ENCODE measurements at regions not wholly inside any gene's neighbourhood (a gene's known extent, or its start where the extent isn't known, plus 50 kb on each side); places are given as distances from the start of the nearest gene placed in this dataset.
"Not testable (repeated sequence)": the region's sequence is repeated elsewhere in the genome, so short reads cannot be mapped to it uniquely, and the experiment has no call there.

GRCh38 chr10:46782001-46782874 lies 129.0 kb upstream of the PTPN20 start:
- H3K79me1 ChIP-seq (ENCODE audit: low read length); H4K5ac ChIP-seq (ENCODE audit: low read length); H4K8ac ChIP-seq (ENCODE audit: low read depth, low read length); H2BK120ac ChIP-seq (ENCODE audit: low read depth, low read length); H3K4me2 ChIP-seq (ENCODE audit: low read length); H3K9ac ChIP-seq (ENCODE audit: low read length); H3K4ac ChIP-seq (ENCODE audit: low read depth, low read length); H2BK5ac ChIP-seq (ENCODE audit: low read length); H3K27me3 ChIP-seq (ENCODE audit: insufficient read depth, low read length, poor library complexity); H2AK5ac ChIP-seq (ENCODE audit: low read length); H3K23ac ChIP-seq (ENCODE audit: low read length); H3K4me3 ChIP-seq (ENCODE audit: low read length); H3K27ac ChIP-seq (ENCODE audit: low read depth, low read length); H3K79me2 ChIP-seq (ENCODE audit: control insufficient read depth, insufficient read depth, low read length); H3K18ac ChIP-seq (ENCODE audit: low read length); H3K4me1 ChIP-seq (ENCODE audit: control insufficient read depth, low read depth, low read length); H3K56ac ChIP-seq (ENCODE audit: low read length); H3K36me3 ChIP-seq (ENCODE audit: control insufficient read depth, insufficient read depth, low read length); DNase-seq; H2BK15ac ChIP-seq (replicated peaks; ENCODE audit: low read depth): not testable (repeated sequence)
- no CpG with 5 or more reads among the region's 4 CpGs for WGBS (ENCODE audit: extremely low coverage, insufficient coverage, low lambda C conversion rate)

- H3K79me1 ChIP-seq (ENCODE audit: low read length), result not testable (repeated sequence)
Measured at GRCh38 chr10:46784665-46785064, 126.6 kb upstream of the PTPN20 start.

GRCh38 chr10:46786125-46786517 lies 125.1 kb upstream of the PTPN20 start:
- WGBS (ENCODE audit: extremely low coverage, insufficient coverage, low lambda C conversion rate), result no CpG with 5 or more reads among the region's 18 CpGs
- H3K4me2 ChIP-seq (ENCODE audit: low read length); H3K79me1 ChIP-seq (ENCODE audit: low read length); H3K18ac ChIP-seq (ENCODE audit: low read length); H2BK120ac ChIP-seq (ENCODE audit: low read depth, low read length); H3K4me1 ChIP-seq (ENCODE audit: control insufficient read depth, low read depth, low read length); H2AK5ac ChIP-seq (ENCODE audit: low read length); H2BK5ac ChIP-seq (ENCODE audit: low read length); H4K5ac ChIP-seq (ENCODE audit: low read length); H3K36me3 ChIP-seq (ENCODE audit: control insufficient read depth, insufficient read depth, low read length); H3K23ac ChIP-seq (ENCODE audit: low read length); H3K27me3 ChIP-seq (ENCODE audit: insufficient read depth, low read length, poor library complexity); H3K4me3 ChIP-seq (ENCODE audit: low read length); H3K79me2 ChIP-seq (ENCODE audit: control insufficient read depth, insufficient read depth, low read length); H2BK15ac ChIP-seq (replicated peaks; ENCODE audit: low read depth); H4K8ac ChIP-seq (ENCODE audit: low read depth, low read length); H3K27ac ChIP-seq (ENCODE audit: low read depth, low read length): not testable (repeated sequence)
- Histone ChIP-seq H3K9ac (ENCODE audit: low read length) (peak overlapping the region; percentile 45), H3K4ac (ENCODE audit: low read depth, low read length) (peak overlapping the region; percentile 16), H3K56ac (ENCODE audit: low read length) (peak overlapping the region; percentile 42)
- DNase-seq, result peak; percentile 1

More at GRCh38 chr10:46784665-46785064, 126.6 kb upstream of the PTPN20 start:
- H3K36me3 ChIP-seq (ENCODE audit: control insufficient read depth, insufficient read depth, low read length); H3K4me1 ChIP-seq (ENCODE audit: control insufficient read depth, low read depth, low read length); H3K9ac ChIP-seq (ENCODE audit: low read length); H3K56ac ChIP-seq (ENCODE audit: low read length); DNase-seq; H3K4ac ChIP-seq (ENCODE audit: low read depth, low read length); H2AK5ac ChIP-seq (ENCODE audit: low read length); H2BK120ac ChIP-seq (ENCODE audit: low read depth, low read length); H3K23ac ChIP-seq (ENCODE audit: low read length); H3K4me2 ChIP-seq (ENCODE audit: low read length); H4K5ac ChIP-seq (ENCODE audit: low read length); H3K27me3 ChIP-seq (ENCODE audit: insufficient read depth, low read length, poor library complexity); H3K18ac ChIP-seq (ENCODE audit: low read length); H3K27ac ChIP-seq (ENCODE audit: low read depth, low read length); H3K4me3 ChIP-seq (ENCODE audit: low read length); H4K8ac ChIP-seq (ENCODE audit: low read depth, low read length); H2BK5ac ChIP-seq (ENCODE audit: low read length); H2BK15ac ChIP-seq (replicated peaks; ENCODE audit: low read depth); H3K79me2 ChIP-seq (ENCODE audit: control insufficient read depth, insufficient read depth, low read length): not testable (repeated sequence)
- WGBS (ENCODE audit: extremely low coverage, insufficient coverage, low lambda C conversion rate), result no CpG with 5 or more reads among the region's 2 CpGs

GRCh38 chr10:46786518-46787320 lies 124.5 kb upstream of the PTPN20 start:
- H3K4me1 ChIP-seq (ENCODE audit: control insufficient read depth, low read depth, low read length); H3K27me3 ChIP-seq (ENCODE audit: insufficient read depth, low read length, poor library complexity); H3K18ac ChIP-seq (ENCODE audit: low read length); H3K79me1 ChIP-seq (ENCODE audit: low read length); H2BK15ac ChIP-seq (replicated peaks; ENCODE audit: low read depth); H3K23ac ChIP-seq (ENCODE audit: low read length); H2BK5ac ChIP-seq (ENCODE audit: low read length); H4K8ac ChIP-seq (ENCODE audit: low read depth, low read length); H4K5ac ChIP-seq (ENCODE audit: low read length); H3K4ac ChIP-seq (ENCODE audit: low read depth, low read length); H2AK5ac ChIP-seq (ENCODE audit: low read length); H3K36me3 ChIP-seq (ENCODE audit: control insufficient read depth, insufficient read depth, low read length); H3K79me2 ChIP-seq (ENCODE audit: control insufficient read depth, insufficient read depth, low read length); H2BK120ac ChIP-seq (ENCODE audit: low read depth, low read length): not testable (repeated sequence)
- H3K27ac ChIP-seq (ENCODE audit: low read depth, low read length), result peak overlapping the region; percentile 29
- H3K9ac ChIP-seq (ENCODE audit: low read length), result peak overlapping the region; percentile 85
- peak overlapping the region; percentile 85 for H3K56ac ChIP-seq (ENCODE audit: low read length)
- peak; percentile 94 for DNase-seq
- peak overlapping the region; percentile 59 for H3K4me3 ChIP-seq (ENCODE audit: low read length)
- H3K4me2 ChIP-seq (ENCODE audit: low read length), result peak overlapping the region; percentile 92
- no CpG with 5 or more reads among the region's 62 CpGs for WGBS (ENCODE audit: extremely low coverage, insufficient coverage, low lambda C conversion rate)

GRCh38 chr10:46787321-46787615 lies 124.0 kb upstream of the PTPN20 start:
- Histone ChIP-seq H3K27ac (ENCODE audit: low read depth, low read length) (no peak overlapping the region), H2AK5ac (ENCODE audit: low read length) (no peak overlapping the region), H3K27me3 (ENCODE audit: insufficient read depth, low read length, poor library complexity) (no peaks in the 10 kb centered on the region), H3K36me3 (ENCODE audit: control insufficient read depth, insufficient read depth, low read length) (no peaks in the 10 kb centered on the region), H2BK120ac (ENCODE audit: low read depth, low read length) (no peak overlapping the region), H4K5ac (ENCODE audit: low read length) (no peak overlapping the region), H3K79me1 (ENCODE audit: low read length) (no peaks in the 10 kb centered on the region), H3K56ac (ENCODE audit: low read length) (peak overlapping the region; percentile 85), H3K4ac (ENCODE audit: low read depth, low read length) (no peak overlapping the region), H3K18ac (ENCODE audit: low read length) (no peak overlapping the region), H3K4me2 (ENCODE audit: low read length) (peak overlapping the region; percentile 92), H4K8ac (ENCODE audit: low read depth, low read length) (peak overlapping the region; percentile 86), H3K9ac (ENCODE audit: low read length) (peak overlapping the region; percentile 85), H3K4me3 (ENCODE audit: low read length) (peak overlapping the region; percentile 59), H2BK15ac (replicated peaks; ENCODE audit: low read depth) (no peak overlapping the region), H3K23ac (ENCODE audit: low read length) (no peak overlapping the region), H3K79me2 (ENCODE audit: control insufficient read depth, insufficient read depth, low read length) (no peaks in the 10 kb centered on the region), H3K4me1 (ENCODE audit: control insufficient read depth, low read depth, low read length) (no peaks in the 10 kb centered on the region), H2BK5ac (ENCODE audit: low read length) (no peak overlapping the region)
- no CpG with 5 or more reads among the region's 6 CpGs for WGBS (ENCODE audit: extremely low coverage, insufficient coverage, low lambda C conversion rate)
- peak; percentile 5 for DNase-seq
